ENCODE measurements at regions not wholly inside any gene's neighbourhood (a gene's known extent, or its start where the extent isn't known, plus 50 kb on each side); places are given as distances from the start of the nearest gene placed in this dataset.

- TF ChIP-seq POLR2AphosphoS5 (IDR thresholded peaks at IDR 0.05; ENCODE audit: low read depth, low read length) (no peak), POLR2A (IDR thresholded peaks at IDR 0.05; ENCODE audit: low read depth, low read length) (no peak)
These were observed 245.3 kb downstream of the ENC1 start for GRCh38 chr5:74394916-74395880.
